Activated CD4-positive, CD25-positive, alpha-beta regulatory T cell treated with anti-CD3 and anti-CD28 coated beads, Interleukin-2, amount 50 U/mL, for 16 hours (primary cell): ENCODE measurements at regions not wholly inside any gene's neighbourhood (a gene's known extent, or its start where the extent isn't known, plus 50 kb on each side); places are given as distances from the start of the nearest gene placed in this dataset.
"Not testable (repeated sequence)": the region's sequence is repeated elsewhere in the genome, so short reads cannot be mapped to it uniquely, and the experiment has no call there.

Experiments used
- DNase-seq: peaks from one replicate; pipeline ENCODE4 v3.0.0-alpha.2; 2020; ENCODE audit warnings: low read depth, low spot score

DNA sequence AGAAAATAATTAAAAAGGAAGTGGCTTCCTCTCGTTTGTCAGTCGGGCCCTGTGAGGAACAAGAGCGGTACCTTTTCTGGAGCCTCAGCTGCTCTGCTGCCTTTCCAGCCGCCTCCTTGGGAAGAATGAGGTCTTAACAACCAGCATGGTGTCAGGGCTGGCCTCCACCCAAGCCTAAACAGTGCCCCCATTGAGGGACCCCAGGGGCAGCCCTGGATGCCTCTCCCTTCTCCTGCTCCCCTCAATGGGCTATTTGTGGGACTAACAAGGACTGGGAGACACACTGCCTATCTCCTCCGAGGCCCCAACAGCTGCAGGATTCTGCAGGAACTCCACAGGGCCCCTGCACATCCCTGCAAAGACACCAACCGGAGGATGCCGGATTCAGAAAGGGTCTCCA, 155.4 kb upstream of the MAP3K1 start:
- DNase-seq: no peak

DNA sequence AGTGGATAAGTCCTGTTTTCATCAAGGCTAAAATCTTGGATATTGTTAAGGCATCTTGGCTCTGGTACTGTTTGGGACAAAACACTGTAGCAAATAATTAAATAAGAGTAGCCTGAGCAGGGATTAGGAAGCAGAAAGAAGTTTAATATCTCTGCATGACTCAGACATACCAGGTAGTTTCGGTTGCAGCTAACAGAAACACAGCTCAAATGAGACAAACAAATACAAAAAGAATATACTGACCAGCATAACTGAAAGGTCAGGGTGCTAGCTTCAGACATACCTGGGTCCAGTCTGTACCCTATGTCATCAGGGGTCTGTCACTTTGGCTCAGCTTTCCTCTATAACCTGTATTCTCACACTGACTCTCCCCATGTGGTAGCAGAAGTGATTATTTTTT, 156.4 kb upstream of the MAP3K1 start:
- DNase-seq: no peak

DNA sequence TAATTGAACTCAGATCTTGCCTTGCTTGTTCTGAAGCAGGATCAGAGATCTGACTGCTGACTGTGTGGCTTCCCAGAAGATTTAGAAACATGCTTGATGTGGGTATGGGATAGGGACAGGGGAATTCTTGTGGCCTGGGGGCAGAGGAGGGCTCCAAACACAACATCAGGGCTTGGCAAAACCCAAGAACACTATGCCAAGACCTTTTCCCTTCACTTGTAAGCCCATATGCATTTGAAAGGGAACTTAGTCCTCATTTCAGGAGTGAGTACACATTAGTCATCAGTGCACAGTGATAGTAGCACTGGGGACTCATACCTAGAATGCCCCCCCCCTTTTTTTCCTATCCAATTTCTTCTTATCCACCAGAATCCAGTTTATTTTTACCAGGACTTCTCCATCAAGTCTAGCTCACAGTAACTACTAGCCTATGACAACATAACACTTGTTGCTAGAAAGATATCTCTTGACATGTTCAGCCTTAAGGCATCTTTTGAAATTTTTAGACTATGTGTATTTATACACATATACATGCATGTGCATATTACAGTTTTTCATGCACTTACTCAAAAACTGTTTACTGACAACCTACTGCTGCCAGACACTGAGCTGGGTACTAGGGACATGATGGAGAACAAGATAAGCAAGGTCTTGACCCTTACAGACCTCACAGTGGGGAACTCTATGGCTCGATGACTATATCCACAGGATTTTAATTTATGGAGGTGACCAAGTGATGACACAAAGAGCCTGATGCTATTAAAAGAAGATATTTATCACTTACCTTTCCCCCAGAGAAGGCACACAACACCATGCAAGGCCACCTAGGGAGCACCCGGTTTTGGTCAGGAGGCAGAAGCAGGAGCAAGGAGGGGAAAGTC, 158.3 kb upstream of the MAP3K1 start:
- DNase-seq: no peak

DNA sequence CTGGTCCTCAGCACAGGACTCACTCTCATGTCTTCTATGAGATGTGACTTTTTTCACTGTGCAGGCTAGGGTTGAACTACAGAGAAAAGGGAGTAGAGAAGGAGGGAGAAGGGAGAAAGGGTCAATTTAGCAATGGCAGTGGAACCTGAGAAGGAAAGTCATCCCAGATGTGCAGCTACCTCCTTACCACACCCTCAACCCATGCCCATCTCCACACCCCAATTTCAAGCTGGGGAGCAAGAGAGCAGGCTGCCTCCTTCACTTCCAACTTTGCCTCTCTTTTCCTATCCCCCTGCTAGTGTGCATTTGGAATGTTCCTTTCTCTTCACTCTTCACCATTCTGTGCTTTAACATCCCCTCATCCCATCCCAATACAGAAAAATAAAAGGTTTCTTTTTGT, 163.5 kb upstream of the MAP3K1 start:
- no peak for DNase-seq

DNA sequence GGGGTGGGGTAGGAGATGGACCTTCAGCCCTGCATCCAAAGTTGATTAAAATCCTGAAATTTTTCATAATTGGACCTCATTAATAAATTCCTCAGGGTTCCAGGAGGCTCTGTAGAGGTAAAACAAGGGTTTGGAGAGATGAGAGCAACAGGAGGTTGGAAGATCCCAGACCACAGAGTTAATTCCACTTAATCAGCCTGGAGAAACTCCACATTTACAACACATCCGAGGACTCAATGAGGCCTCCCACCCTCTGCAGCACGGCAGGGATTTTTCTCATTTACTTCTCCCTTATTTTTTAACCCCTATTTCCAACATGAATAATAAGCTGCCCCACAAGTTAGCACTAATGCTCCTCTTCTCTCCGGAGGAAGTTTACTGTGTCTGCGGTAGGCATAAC, 165.0 kb upstream of the MAP3K1 start:
- no peak for DNase-seq

DNA sequence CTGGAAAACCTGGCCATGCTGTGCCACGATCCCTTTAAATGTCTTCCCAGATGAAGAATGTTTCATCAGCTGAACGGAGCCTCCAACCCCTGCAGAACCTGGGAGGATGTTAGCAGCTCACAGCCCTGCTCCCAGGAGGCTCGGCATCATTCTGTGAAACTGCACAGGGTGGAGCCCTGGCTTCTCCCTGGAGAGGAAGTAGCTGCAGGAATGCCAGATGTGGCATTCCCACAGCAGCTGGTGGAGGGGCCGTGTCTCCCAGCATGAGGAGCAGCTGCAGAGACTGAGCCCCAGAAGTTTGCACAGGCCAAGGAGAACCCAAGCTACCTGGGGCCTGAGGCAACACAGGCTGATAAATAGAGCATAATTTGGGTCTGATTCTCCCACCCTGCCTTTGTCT, 165.8 kb upstream of the MAP3K1 start:
- no peak for DNase-seq

DNA sequence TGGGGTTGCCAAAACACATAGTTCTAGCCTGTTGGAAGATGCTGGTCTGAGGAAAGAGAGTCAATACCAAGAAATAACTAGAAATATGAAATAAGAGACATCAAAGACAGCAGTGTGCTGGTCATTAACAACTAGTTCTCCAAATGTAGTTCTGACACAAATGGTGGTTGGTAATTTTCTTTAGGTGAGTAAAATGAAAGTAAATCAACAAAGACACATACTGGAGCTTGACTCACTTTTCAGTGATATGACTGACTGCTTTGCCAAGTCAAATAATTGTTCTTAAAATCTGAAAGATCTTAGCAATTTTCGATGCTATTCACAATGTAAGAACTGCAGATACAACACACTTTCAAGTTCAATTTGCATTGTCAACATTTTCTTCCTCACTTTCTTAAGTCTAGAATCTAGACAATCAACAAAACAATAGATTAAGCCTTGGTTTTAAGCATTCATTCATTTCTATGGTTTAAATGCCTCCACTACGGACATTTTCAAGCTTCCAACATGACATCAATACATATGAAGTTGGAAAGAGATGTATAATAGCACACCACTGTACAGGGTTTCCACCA, 166.8 kb upstream of the MAP3K1 start:
- DNase-seq: no peak

DNA sequence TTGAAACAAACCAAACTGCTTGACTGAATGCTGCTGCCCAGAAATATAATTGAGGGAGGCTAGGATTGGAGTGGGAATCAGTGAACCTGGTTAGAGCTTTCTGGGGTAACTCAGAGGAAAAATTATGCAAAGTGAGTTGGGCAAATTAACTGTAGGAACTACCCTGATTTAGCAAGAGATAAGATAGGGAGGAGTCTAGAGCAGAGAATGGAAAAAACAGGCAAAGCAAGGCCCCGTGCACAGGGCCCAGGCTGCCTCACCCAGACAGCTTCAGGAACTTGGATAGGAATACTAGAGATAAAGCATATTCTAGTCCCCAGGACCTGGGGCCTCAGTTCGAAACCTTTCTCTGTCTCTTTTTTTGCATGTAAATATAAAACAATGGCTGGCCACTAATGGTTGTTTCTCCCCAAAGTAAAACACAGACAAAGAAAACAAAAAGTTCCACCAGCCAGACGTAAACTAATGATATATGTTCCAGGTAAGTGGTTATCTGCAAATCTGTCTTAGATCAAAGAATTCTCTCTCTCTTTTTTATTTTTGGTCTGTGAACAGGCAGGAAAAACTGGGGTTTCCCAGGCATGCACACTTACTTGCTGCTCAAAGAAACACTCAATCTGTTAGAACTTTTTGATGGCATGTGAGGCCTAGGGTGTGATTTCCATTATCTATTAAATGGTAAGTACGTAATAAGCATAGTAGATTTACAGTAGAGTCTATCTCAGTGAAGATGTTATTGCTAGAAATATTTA, 168.1 kb upstream of the MAP3K1 start:
- no peak for DNase-seq

DNA sequence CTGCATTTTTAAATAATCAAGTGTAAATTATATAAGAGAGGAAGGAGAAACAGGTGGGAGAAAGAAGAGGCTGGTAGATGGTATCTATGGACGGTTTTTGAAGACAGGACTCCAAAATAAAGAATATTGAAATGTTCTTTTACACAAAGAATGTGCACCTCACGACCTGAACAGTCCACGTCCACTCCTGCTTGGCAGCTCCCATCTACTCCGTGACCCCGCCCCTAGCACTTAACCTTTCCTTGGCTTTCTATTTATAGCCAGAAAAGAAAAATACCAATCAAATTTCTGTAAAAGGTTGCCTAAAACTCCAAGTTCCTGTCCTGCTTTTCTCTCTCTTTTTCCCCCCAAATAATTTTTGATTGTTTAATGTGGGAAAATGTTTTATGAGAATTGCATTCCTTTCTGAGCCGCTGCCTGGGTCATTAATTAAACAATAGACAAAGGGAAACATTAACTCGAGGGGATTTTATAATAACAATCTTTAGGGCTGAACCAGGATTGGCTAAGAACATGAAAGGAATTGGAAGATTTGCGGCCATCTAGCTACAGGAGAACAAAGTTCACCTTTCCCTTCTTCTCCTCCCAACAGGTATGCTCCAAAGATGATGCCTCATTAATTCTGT, 173.6 kb upstream of the MAP3K1 start:
- no peak for DNase-seq

DNA sequence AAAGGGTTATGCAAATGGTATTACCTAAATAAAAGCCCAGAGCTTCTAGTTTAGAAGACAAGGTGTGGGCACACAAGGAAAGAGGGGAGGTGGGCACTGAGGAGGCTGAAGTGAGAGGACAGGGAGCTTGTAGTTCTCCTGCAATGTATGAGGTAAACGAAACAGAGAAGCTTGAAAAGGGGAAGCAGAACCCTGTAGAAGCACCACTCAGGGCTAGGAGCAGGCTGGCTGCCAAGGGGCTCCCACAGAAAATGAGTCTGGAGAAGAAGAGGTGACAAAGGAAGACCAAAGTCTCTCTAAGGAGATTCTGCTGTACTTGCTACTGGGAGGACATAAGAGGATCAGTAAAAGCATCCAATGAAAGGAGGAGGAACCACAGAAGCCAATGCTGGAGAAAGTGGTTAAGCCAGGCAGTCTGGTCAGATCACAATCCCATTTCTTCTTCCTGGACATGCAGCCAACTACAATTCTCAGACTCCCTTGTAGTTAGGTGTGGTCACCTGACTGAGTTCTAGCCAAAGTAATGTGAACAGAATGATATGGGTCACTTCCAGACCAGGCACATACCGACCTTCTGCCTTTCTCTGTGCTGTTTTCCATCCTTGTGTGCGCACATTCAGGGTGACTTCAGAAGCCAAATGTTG, 174.5 kb upstream of the MAP3K1 start:
- no peak for DNase-seq

DNA sequence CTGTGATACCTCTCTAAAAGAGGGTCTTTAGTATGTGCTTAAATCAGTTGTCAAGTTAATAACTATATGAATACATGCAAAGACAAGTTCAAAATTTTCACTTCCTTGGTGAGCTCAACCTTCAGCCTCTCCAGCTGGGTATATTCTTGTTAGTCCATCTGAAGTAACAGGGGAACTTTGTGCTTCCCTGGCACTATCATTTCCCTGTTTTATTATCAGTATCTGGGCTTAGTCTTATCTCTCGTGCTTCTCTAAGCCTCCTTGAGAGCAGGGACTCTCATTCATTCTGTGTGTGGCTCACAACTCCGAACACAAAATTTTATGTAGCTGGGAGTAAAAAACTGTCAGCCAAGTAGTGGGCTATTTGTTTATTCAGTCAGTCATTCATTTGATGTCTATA, 175.9 kb upstream of the MAP3K1 start:
- no peak for DNase-seq

DNA sequence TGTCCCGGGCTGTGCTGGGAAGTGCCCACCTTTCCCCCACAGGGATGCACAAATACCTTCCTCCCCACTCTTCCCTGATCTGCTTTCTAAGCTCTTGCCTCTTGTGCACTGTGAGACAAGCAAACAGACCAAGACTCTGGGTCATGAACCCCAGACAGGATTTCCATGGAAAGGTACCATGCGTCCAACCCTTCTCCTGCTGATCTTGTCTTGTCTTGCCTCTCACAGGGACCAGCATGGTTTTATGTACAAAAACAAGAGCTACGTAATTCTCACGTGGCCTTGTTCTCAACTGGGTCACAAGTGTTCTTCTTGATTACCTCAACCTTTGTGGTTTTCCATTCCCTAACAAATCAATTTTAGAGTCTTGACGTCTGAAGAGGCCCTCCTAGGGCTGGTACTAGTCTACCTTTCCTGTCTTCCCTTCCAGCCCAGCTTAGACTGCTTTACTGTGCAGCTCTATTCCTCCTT, 176.5 kb upstream of the MAP3K1 start:
- no peak for DNase-seq

DNA sequence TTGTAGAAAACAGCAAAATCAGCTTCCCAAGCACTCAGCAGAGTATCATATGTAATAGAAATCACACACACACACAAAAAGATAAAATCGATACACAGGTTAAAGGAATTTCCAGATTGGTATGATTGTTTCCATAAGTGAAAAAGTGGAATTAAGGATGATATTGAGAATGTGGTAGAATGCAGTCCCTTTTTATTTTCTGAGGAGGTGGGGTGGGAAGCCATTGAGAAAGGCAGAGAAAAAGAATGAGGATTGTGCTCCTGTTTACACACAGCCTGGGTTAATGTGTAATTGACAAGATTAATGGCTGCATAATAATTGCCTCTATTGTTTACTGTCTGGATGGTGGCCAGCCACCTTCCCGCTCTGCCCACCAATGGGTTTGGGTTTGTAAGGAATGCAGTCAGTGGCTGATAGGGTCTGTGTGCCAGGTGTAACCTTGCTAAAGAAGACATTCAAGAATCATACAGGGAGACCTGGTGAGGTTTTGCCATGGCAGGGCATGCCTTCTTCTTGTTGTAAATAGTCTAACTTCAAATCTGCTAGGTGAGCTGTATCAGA, 177.2 kb upstream of the MAP3K1 start:
- DNase-seq: no peak

DNA sequence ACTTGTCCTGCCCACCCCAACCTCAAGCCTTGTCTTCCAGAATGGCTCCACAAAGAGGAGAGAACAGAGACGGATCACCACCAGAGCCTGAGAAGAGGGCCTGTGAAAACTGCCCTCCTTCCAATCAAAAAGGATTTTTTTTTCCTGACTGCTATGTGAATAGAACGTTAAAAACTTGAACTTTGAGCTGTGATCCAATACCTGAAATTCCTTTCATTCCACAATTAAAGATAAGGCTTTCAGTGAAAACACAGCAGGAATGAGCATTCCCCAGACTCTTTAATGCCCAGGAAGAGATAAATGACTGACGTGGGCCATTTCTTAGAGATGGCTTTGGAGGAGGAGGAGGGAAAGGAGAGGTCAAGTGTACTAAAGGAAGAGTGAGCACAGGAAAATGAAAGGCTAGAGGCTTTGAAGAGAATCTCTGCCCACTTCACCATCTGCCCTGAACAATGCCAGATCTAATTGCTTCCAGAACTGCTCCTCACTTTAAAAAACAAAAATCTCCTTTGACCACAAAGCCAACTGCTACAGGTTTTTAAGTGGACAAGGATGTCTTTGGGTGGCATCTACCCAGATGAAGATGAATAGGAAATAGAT, 177.9 kb upstream of the MAP3K1 start:
- DNase-seq: no peak

DNA sequence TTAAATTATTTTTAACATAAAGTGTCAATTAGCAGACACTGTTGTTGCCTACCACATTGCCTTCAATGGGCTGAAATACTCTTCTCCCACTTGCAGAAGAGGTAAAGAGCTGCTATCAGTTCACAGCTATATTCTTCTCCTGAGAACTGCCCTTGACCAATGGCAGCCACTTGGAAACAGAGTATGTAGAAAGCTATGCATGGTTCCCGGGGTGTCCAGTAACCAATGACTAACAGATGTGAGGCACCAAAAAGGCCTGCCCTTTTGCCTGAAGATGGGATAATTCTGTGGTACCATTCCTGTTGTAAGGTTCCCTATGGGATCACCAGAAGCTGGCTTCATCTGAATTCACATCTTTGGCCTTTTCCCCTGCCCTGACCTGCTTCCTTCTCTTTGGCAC, 181.4 kb upstream of the MAP3K1 start:
- DNase-seq: no peak

DNA sequence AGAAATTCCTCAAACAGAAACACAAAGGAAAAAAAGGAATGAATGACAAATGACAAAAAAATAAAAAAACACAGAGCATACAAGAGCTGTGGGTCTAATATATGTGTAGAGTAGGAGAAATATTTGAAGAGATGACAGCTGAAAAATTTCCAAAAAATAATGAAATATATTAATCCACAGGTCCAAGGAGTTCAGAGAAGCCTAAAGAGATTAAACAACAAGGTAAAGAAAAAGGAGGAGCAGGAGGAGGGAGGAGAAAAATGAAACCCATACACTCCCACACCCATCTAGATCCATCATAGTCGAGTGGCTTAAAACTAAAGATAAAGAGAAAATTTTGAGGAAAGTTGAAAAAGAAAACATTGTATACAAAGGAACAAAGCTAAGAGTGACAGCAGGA, 182.4 kb upstream of the MAP3K1 start:
- no peak for DNase-seq

DNA sequence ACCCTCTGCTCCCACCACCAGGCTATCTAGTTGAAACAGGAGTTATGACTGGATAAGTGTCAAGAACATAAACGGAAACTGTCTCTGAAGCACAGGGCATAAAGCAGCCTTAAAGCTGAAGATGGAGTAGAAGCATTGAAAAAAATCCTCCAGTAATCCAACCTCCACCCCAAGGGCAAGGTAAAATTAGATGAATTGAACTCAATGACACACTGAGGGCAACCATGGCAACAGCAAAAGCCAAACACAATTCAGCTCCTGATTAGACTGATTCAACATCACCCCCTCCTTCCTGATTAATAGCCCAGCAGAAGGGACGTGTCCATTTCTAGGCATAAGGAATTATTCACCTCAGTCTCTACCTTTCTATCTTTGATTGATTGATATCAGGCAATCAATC, 183.2 kb upstream of the MAP3K1 start:
- no peak for DNase-seq

DNA sequence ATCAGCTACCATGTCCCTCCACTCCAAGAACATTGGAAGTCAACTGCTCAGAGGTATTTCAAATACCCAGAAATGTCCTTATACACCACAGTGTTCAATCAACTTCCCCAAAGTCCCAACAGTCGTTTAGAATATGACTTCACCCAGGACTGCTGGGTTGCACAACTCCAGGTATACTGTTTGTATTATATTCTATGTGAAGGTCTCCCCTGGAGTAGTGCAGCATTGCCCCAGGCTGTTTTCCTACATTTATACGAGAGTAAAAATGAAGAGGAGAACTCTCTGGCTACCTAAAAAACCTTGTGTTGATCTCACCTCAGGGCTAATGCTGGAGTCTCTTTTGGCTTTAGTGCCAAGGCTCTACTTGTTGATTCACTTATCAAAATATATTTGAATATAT, 183.6 kb upstream of the MAP3K1 start:
- no peak for DNase-seq

DNA sequence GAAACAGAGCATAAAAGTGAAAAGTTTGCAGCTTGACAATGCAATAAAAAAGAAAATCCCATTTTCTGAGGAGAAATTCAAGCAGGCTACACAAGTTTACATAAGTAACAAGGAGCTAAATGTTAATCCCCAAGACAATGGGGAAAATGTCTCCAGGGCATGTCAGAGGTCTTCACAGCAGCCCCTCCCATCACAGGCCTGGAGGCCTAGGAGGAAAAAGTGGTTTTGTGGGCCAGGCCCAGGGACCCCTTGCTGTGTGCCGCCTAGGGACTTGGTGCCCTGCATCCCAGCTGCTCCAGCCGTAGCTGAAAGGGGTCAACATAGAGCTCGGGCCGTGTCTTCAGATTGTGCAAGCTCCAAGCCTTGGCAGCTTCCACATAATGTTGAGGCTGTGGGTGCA, 186.7 kb upstream of the MAP3K1 start:
- not testable (repeated sequence) for DNase-seq

DNA sequence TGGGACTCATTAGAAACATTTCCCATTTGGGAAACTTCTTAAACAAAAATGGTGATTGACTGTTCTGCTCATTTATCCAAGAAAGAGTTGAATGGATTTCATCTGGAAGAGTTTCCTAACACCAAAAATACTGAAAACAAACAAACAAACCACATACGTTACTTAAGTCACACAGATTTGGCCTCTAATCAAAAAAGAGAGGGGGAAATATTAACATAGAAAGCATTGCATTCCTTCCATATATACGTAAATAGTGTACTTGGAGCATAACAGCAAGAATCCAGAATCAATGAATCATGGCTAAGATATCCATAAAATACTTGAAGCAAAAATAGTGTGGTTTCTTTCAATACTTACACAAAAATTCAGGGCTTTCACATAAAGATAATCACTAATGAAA, 189.8 kb upstream of the MAP3K1 start:
- no peak for DNase-seq

DNA sequence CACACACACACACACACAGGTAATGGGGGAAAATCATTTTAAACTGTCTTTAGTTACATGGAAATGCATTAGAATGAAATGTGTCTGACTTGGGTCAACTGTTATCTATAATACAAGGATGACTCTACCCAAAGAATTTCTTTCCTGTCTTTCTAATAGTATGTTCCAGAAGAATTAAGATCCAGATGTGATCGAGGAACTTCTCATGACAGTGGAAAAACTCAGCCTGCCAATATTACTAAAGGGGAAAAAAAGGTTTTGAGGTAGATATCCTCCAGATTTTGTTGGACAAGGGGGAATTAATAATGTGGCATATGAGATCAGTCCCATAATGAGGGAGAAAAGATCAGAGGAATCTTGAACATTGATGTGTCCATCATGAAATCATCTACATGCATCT, 190.6 kb upstream of the MAP3K1 start:
- DNase-seq: no peak
